Right lobe of liver (tissue), 4 donors: ENCODE measurements at regions not wholly inside any gene's neighbourhood (a gene's known extent, or its start where the extent isn't known, plus 50 kb on each side); places are given as distances from the start of the nearest gene placed in this dataset.

Experiments used
- CTCF ChIP-seq, 4 donors: fragments of 200-600 bp in 3 of 4; fragments of 450-650 bp in 1 of 4; IDR thresholded peaks; one replicate each; pipeline versions ENCODE4 v1.5.1 to v1.8.0; 2016 to 2022; ENCODE audit warnings: antibody characterized with exemption in 4 of 4, mild to moderate bottlenecking in 2 of 4
- POLR2A ChIP-seq: fragments of 450-650 bp; IDR thresholded peaks from one replicate; pipeline ENCODE4 v1.6.1; 2017; ENCODE audit warnings: antibody characterized with exemption, mild to moderate bottlenecking
- donor health status: DM: no; HTN: no; CAD: no.
- donor health status: DM: no; HTN: no; CAD: no.
- donor health status: DM: no; HTN: yes; CAD: no.

DNA sequence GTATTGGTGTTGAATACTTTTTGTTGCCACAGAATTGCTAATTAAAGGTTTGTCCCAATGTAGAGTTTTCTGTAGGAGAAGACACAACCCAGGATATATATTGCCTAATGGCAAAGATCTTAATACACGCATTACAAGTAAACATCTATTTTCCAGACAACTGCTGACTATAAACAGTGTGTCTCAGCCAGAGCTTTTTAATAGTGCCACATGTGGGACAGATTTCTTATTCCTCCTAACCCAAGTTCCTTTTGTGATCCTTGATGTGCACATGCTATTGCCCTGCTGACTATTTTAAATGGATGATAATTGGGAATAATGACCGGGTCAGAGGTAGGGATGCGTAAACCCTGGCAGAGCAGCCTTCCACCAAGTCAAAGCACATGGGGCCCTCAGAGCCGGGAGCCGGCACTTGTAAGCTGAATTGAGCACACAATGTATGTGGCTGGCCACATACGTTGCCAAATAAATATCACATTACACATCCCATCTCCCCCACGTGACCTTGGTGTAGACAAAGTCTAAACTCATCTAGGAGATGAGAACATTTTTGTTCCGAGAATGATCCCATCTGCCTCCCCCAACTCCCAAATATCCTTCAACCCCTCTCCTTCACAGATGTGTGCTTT lies 209.8 kb upstream of the NFIA start:
- TF ChIP-seq CTCF (IDR thresholded peaks at IDR 0.05), result no peak
- no peak for TF ChIP-seq POLR2A
